ENCODE measurements at regions not wholly inside any gene's neighbourhood (a gene's known extent, or its start where the extent isn't known, plus 50 kb on each side); places are given as distances from the start of the nearest gene placed in this dataset.
A peak's percentile ranks its signal among the peaks of the same experiment; 100 is the strongest.

GRCh38 chr6:144602523-144603180, 317.5 kb downstream of the UTRN start (continued):
- TF ChIP-seq, protein P1, sequence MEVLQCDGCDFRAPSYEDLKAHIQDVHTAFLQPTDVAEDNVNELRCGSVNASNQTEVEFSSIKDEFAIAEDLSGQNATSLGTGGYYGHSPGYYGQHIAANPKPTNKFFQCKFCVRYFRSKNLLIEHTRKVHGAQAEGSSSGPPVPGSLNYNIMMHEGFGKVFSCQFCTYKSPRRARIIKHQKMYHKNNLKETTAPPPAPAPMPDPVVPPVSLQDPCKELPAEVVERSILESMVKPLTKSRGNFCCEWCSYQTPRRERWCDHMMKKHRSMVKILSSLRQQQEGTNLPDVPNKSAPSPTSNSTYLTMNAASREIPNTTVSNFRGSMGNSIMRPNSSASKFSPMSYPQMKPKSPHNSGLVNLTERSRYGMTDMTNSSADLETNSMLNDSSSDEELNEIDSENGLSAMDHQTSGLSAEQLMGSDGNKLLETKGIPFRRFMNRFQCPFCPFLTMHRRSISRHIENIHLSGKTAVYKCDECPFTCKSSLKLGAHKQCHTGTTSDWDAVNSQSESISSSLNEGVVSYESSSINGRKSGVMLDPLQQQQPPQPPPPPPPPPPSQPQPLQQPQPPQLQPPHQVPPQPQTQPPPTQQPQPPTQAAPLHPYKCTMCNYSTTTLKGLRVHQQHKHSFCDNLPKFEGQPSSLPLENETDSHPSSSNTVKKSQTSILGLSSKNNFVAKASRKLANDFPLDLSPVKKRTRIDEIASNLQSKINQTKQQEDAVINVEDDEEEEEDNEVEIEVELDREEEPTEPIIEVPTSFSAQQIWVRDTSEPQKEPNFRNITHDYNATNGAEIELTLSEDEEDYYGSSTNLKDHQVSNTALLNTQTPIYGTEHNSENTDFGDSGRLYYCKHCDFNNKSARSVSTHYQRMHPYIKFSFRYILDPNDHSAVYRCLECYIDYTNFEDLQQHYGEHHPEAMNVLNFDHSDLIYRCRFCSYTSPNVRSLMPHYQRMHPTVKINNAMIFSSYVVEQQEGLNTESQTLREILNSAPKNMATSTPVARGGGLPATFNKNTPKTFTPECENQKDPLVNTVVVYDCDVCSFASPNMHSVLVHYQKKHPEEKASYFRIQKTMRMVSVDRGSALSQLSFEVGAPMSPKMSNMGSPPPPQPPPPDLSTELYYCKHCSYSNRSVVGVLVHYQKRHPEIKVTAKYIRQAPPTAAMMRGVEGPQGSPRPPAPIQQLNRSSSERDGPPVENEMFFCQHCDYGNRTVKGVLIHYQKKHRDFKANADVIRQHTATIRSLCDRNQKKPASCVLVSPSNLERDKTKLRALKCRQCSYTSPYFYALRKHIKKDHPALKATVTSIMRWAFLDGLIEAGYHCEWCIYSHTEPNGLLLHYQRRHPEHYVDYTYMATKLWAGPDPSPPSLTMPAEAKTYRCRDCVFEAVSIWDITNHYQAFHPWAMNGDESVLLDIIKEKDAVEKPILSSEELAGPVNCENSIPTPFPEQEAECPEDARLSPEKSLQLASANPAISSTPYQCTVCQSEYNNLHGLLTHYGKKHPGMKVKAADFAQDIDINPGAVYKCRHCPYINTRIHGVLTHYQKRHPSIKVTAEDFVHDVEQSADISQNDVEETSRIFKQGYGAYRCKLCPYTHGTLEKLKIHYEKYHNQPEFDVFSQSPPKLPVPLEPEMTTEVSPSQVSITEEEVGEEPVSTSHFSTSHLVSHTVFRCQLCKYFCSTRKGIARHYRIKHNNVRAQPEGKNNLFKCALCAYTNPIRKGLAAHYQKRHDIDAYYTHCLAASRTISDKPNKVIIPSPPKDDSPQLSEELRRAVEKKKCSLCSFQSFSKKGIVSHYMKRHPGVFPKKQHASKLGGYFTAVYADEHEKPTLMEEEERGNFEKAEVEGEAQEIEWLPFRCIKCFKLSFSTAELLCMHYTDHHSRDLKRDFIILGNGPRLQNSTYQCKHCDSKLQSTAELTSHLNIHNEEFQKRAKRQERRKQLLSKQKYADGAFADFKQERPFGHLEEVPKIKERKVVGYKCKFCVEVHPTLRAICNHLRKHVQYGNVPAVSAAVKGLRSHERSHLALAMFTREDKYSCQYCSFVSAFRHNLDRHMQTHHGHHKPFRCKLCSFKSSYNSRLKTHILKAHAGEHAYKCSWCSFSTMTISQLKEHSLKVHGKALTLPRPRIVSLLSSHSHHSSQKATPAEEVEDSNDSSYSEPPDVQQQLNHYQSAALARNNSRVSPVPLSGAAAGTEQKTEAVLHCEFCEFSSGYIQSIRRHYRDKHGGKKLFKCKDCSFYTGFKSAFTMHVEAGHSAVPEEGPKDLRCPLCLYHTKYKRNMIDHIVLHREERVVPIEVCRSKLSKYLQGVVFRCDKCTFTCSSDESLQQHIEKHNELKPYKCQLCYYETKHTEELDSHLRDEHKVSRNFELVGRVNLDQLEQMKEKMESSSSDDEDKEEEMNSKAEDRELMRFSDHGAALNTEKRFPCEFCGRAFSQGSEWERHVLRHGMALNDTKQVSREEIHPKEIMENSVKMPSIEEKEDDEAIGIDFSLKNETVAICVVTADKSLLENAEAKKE (CRISPR knock-in tag; IDR thresholded peaks at IDR 0.05) = no peak
- TF ChIP-seq EZH2phosphoT487 (IDR thresholded peaks at IDR 0.05; ENCODE audit: unreplicated experiment) = no peak
- no peak for TF ChIP-seq CTCF (conservative IDR thresholded peaks at IDR 0.05; ENCODE audit: low read depth in 2 of 2)
- no peak for TF ChIP-seq JUNB (IDR thresholded peaks at IDR 0.05; ENCODE audit: unreplicated experiment)
- no peak for TF ChIP-seq CREB1 (CRISPR knock-in tag; IDR thresholded peaks at IDR 0.05; ENCODE audit: low read depth)

DNA sequence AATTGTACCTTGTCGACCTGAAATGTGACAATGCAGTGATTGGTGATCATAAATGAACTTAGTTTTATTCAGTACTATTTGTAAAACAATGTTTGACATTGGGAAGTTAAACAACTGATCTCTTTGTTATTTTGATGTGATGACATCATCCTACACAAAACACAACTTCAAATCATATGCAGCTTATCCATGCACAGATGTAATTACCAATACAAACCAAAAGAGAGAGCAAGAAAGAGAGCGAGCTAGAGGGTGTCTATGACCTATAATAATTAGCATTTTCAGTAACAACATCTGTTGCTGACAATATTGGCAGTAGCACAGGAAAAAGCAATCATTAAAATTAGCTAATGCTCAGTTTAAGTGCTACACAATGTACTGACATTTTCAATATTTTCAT, 320.9 kb downstream of the UTRN start:
- Mint-ChIP-seq H3K9me3 (peaks cover 3% of the 10 kb centered on the region; the same call in 1 of the 3 replicates), H3K27ac (peak overlapping the region; percentile 10; the same call in 1 of the 2 replicates), H3K4me1 (peaks cover 36% of the 10 kb centered on the region), H3K36me3 (ENCODE audit: low read depth) (peaks cover 25% of the 10 kb centered on the region), H3K27me3 (ENCODE audit: insufficient read depth, low read depth, poor library complexity) (peaks cover 6% of the 10 kb centered on the region), H3K4me3 (no peak overlapping the region)
- Histone ChIP-seq H3K4me3 (no peak overlapping the region), H3K9me2 (ENCODE audit: insufficient read depth) (no peaks in the 10 kb centered on the region), H3K4me1 (ENCODE audit: insufficient read depth) (peaks cover 52% of the 10 kb centered on the region), H3K36me3 (ENCODE audit: insufficient read depth) (peaks cover 2% of the 10 kb centered on the region; the same call in 1 of the 2 replicates), H3K27ac (ENCODE audit: low read depth) (no peak overlapping the region; the same call in 1 of the 2 replicates), H2AFZ (no peak overlapping the region), H3K27me3 (ENCODE audit: insufficient read depth) (no peaks in the 10 kb centered on the region), H4K20me1 (replicated peaks; ENCODE audit: insufficient read depth) (no peaks in the 10 kb centered on the region), H3F3A (replicated peaks; ENCODE audit: low read depth) (no peaks in the 10 kb centered on the region), H3K4me2 (peak overlapping the region; percentile 40; the same call in 1 of the 2 replicates), H3K79me2 (replicated peaks; ENCODE audit: insufficient read depth) (peaks cover 75% of the 10 kb centered on the region)
- DNase-seq (ENCODE audit: low spot score) (no peak), ATAC-seq (no peak)
- TF ChIP-seq ZNF114 (CRISPR knock-in tag; IDR thresholded peaks at IDR 0.05) = no peak
- no peak for TF ChIP-seq EZH2phosphoT487 (IDR thresholded peaks at IDR 0.05; ENCODE audit: unreplicated experiment)
- TF ChIP-seq NANOG (IDR thresholded peaks at IDR 0.05; ENCODE audit: borderline replicate concordance) = peak; percentile 25; the same call in 1 of the 2 replicates
- TF ChIP-seq CREB1 (CRISPR knock-in tag; IDR thresholded peaks at IDR 0.05; ENCODE audit: low read depth) = no peak

Measured in GM23338 (cell line).